GM21447 (cell line): ENCODE measurements at regions not wholly inside any gene's neighbourhood (a gene's known extent, or its start where the extent isn't known, plus 50 kb on each side); places are given as distances from the start of the nearest gene placed in this dataset.

Source experiments
- ATAC-seq: cut with Tn5 transposase; IDR thresholded peaks from one replicate; pipeline ENCODE4 v1.9.1; 2021; ENCODE audit not compliant: unreplicated experiment

DNA sequence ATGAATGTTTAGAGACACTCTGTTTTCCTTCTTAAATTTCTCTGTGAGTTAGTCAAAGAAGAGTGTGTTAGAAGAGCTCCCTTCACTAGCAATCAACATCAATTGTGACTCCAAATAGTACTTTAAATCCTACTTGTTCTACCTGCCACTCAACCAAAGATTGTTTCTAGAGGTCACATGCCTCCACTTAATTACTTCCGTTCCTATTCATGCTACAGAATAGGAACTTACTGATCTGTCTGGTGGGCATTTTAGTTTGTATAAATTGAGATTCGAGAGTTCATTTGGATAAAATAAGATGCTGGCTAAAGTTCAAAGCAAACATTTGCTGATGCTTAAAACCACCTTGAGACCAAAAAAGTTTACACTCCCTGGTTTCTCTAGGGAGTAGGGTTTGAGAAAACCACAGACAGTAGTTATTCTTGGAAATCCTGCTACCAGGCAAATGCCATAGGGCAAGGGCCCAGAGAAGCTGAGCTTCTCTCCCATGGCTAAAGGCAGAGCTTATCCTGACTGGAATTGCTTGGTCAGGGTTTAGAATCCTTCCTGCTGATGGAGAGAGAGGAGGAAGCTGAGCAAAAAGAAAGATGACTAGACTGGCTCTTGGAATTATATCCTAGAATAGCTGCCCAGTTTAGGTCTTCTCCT, 389.6 kb upstream of the ATP2B1 start:
- ATAC-seq, result no peak

DNA sequence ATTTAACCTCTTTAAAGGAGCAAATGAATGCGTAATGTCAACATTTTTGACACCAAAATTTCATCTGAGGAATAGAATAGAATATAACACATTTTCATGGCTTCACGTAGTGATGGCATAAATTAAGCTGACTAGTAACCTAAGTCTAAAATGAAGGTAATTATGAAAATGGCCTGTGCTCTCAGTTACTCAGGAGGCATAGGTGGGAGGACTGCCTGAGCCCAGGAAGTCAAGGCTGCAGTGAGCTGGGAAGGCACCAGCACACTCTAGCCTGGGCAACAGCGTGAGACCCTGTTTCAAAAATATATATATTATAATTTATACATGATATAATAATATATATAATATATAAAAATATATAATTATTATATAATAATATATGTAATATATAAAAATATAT, 383.2 kb upstream of the ATP2B1 start:
- ATAC-seq, result no peak

- no peak for ATAC-seq
These were observed 382.5 kb upstream of the ATP2B1 start for GRCh38 chr12:90090929-90091651.

DNA sequence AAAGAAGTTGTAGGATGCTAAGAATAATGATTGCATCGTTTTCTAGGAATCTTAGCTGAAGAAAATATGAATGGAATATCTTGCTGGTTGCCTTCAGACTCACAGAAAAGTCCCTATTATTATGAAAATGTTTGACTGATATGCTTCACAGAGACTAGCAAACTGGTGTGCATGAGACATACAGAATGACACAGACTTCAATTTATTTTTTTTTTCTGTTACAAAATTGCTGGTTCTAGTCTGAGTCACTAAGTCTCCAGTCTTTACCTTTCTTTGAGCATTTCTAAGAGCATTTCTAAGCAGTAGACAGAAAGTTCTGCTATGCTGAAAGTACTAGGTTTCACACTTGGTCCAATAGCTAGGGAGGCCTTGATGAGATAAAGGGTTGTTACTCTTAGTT, 377.6 kb upstream of the ATP2B1 start:
- no peak for ATAC-seq

GRCh38 chr12:90085494-90086274, 377.0 kb upstream of the ATP2B1 start:
- ATAC-seq, result no peak

DNA sequence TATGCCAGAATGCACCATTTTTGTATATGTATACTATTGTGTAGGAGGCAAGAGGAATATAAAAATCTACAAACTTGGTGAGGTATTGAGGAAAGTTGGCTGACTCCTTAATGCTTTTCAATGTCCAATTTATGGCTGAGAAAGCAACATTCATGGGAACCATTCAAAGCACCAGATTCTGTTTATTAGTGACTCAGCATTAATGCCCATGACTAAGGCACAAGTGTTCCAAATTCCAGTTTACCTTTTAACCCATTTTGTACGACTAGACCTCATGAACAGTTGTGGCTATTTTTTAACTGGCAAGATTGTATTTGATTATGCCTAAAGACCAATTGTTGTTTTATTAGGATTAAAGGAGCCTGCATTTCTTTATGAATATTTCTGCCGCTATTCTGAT, 375.4 kb upstream of the ATP2B1 start:
- ATAC-seq, result no peak

DNA sequence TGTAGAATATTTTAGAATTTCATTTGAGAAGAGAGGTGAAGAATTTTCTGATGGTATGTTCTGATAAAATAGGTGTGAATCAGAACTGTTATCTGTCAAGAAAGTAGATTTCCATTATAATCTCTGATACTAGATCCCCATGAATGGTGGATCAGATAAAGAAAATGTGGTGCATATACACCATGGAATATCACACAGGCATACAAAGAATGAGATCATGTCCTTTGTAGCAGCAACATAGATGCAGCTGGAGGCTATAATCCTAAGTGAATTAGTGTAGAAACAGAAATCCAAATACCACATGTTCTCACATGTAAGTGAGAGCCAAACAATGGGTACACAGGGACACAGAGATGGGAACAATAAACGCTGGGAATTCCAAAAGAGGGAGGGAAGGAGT, 372.0 kb upstream of the ATP2B1 start:
- no peak for ATAC-seq

GRCh38 chr12:90079529-90080210, 371.0 kb upstream of the ATP2B1 start:
- no peak for ATAC-seq

DNA sequence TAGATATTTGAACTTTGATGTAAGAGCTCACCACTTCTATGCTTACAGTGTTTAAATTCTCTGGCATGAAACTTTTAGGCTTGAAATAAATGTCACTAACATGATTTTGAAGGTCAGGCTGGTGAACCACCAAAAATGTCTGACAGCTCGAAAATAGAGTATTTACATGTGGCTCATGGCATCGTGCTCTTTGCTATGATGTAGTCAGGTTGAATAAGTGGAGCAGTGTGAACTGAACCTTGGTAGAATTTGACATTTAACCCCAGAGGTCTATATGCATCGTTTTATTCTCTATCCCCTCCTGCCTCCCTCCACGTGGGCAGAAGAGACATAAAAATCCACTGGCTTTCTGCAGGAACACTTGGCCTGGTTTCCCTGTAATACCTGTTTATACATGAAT, 369.7 kb upstream of the ATP2B1 start:
- no peak for ATAC-seq

- no peak for ATAC-seq
These were observed 369.1 kb upstream of the ATP2B1 start for GRCh38 chr12:90077756-90078155.

- no peak for ATAC-seq
These were observed 368.2 kb upstream of the ATP2B1 start for GRCh38 chr12:90076851-90077319.

DNA sequence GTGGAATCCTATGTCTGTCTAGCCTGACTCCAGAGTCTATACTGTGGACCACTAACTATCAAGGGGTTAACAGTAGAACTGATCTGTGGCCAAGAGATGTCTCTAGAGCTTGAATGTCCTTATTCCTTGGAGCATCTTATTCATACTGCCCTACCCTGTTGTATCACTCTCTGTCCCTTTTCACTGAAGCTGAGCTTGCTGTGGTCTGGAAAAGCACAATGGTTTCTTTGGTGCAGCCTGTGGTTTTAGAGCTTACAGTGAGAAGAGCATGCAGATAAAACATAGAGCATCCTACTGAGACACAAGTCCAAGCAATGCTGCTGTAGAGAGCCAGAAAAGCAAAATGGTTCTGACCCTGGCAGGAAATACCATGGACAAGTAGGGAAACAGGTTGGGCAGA, 367.0 kb upstream of the ATP2B1 start:
- no peak for ATAC-seq

DNA sequence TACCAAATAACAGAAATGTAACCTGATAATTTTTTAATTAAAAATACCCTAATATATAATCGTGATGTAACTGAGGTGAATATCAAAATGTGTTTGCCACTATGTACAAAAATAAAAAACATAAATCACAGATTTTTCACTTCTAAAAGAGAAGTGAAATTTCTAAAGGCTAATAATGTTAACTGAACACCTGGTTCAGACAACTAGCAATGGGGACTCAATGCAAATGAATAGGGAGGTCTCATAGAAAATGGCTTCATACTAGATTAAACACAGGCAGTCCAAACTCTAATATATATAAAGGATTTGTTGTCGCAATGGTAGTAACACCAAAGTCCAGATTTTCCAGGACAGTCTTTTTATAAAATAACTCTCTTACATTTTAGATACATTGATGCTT, 365.4 kb upstream of the ATP2B1 start:
- no peak for ATAC-seq

DNA sequence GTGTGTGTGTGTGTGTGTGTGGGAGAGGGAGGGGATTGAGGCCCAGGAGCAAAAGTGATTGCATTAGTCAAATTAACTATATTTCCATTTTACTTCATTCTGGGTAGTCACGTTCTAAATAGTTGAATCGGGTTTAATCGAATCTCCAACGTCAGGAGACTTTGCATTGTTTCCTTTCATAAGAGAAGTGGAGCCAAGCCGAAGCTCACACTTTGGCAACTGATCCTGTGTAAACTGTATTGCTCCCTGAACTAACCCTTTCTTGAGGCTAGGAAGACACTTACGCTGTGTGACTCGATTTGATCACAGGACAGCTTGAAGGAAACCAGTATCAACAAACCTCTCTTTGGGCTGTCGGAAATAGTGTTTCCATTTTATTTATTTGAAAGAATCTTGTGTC, 363.4 kb upstream of the ATP2B1 start:
- ATAC-seq, result no peak

GRCh38 chr12:90069711-90070110, 361.1 kb upstream of the ATP2B1 start:
- ATAC-seq, result no peak

DNA sequence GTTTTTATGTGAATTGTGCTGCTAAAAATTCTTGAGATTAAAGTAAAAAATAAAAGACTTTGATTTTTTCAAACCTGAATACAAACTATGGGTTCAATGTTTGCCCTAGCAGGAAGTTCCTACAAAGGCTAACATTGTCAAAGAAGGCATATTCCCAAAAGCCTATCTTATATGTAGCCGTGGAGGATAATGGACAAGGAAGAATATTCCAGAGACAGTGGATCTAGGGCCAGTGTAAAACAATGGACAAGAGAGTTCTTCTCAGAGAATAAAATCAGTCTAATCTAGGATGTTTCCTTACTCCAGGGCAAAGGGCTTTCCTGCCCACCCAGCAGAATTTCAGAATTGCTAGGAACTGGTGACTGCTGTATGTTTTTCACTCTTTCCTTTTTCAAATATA, 359.2 kb upstream of the ATP2B1 start:
- ATAC-seq, result no peak

DNA sequence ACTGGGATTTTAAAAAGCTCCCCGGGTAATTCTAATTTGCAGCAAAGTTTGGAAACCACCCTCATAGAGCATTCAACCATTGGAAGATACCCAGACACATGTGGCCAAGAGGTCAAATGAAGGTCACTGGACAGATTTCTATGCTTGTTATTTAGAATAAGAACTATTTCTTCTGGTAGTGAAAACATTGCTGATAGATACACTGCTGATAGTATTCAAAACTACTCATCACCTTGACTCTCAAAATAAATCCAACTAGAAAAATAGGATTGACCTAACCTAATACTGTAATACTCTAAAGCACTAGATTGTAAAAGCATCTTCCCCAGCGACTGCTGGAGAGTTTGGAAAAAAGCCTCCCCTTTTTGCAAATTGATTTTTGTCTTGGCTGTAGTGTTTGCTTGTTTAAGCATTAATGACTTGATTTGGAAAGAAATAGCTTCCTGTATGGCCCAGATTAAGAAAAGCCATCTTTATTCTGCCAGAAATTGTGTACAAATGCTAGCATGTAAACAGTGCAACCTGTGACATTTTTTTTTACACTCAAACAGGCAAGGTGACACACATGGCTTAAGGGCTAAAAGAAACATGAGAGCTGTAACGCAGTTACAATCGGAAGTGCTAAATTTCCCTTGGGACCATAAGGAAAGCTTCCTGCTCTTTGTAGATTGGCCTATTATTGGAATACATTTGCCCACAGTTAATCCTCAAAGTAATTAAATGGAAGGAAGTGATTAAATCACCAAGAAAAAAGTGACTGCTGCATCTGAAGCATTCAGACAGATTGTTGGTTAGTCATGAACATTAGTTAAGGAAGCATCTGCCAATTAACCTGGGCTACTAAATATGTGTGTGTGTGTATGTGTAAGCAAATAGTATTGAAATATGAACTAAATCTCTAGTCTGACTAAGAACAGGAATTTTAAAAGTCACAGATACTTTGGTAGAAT, 356.5 kb upstream of the ATP2B1 start:
- no peak for ATAC-seq

GRCh38 chr12:90062799-90063198, 354.2 kb upstream of the ATP2B1 start:
- ATAC-seq, result no peak

GRCh38 chr12:90061809-90062208, 353.2 kb upstream of the ATP2B1 start:
- no peak for ATAC-seq

DNA sequence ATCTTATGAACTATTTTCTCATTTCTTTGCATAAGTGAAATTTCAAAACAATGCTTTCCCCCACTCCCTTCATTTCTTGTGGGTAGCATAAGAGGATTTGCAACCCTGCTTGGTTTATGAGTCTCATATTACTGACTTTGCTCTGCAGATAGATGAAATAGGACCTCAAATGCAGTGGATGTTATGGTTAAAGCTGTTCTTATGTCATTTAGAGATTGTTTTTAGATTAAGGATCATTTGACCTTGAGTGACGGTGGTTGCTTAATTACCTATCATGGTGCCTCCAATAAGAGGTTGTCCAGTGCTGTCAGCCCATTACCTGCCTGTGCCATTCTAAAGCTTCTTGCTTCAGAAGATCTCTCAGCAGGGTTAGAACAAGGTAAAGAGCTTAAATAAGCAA, 351.4 kb upstream of the ATP2B1 start:
- no peak for ATAC-seq
